IPS-NIHi7 (cell line): ENCODE measurements at regions not wholly inside any gene's neighbourhood (a gene's known extent, or its start where the extent isn't known, plus 50 kb on each side); places are given as distances from the start of the nearest gene placed in this dataset.

Experiments
- DNase-seq: peaks from one replicate; pipeline ENCODE4 v3.0.0; 2012; ENCODE audit warnings: mixed read lengths; ENCODE audit errors: extremely low spot score

- no peak for DNase-seq
These were observed 88.5 kb upstream of the BCL9 start for GRCh38 chr1:147452809-147453208.

GRCh38 chr1:147463022-147463421, 78.3 kb upstream of the BCL9 start:
- DNase-seq = no peak

DNA sequence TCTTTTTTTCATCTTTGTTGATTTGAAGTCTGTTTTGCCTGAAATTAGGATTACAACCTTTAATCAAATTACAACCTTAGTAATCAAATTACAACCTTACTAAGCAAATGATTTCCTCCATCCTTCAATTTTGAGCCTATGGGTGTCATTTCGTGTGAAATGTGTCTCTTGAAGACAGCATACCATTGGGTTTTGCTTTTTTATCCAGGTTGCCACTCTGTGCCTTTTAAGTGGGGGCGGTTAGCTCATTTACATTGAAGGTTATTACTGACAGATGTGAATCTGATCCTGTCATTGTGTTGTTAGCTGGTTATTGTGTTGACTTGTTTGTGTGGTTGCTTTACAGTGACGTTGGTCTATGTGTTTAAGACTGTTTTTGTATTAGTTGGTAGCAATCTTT, 74.8 kb upstream of the BCL9 start:
- no peak for DNase-seq

DNA sequence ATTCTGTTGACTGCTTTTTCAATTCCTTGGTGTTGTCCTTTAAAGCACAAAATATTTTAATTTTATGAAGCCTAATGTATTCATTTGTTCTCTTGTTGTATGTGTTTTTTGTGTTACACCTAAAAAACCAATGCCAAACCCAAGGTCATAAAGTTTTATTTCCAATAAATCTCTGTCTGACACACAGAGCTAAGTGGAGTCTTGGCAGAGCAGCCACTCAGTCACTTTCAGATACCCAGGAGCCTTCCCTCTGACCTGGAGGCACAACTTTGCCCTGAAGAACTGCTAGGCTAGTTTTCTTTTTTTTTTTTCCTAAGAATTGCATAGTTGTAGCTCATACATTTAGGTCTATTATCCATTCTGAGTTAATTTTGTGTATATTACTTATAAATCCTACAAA, 71.2 kb upstream of the BCL9 start:
- DNase-seq = no peak

DNA sequence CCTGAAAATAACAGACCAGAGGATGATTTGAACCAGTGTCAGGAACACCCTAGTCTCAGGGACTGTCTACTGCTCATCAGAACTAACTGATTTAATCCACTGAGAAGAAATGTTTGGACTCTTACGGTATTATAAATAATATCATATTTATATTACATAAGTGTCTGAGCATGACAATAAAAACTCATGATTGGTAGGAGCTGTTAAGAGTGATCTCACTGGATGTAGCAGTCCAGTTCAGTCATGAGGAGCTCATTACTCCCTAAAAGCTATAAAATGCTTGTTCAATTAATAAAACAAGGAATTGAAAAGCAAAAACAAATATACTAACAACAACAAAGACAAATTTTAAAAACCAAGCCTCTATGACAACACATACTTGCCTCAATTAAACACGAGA, 68.8 kb upstream of the BCL9 start:
- DNase-seq = no peak

DNA sequence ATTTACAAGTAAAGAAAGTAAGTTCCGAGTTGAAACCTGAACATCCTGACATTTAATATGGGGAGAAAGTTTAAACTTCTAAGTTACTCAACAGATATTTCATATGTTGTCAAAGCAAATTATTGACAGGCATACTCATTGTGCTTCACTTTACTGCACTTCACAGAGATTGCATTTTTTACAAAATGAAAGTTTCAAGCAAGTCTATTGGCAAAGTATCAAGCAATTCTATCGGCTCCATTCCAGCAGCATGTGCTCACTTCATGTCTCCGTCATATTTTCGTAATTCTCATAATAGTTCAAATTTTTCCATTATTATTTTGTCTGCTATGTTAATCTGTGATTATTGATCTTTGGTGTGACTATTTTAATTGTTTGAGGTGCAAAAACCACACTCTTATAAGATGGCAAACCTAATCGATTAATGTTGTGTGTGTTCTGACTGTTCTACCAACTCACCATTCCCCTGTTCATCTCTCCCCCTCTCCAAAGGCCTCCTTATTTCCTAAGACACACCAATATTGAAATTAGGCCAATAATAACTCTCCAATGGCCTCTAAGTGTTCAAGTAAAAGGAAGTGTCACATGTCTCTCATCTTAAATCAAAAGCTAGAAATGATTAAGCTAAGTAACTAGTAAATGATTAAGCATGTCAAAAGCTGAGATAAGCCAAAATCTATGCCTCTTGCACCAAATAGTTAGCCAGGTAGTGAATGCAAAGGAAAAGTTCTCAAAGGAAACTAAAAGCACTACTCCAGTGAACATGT, 68.2 kb upstream of the BCL9 start:
- DNase-seq = no peak

- DNase-seq = no peak
These were observed 67.6 kb upstream of the BCL9 start for GRCh38 chr1:147473733-147474049.

DNA sequence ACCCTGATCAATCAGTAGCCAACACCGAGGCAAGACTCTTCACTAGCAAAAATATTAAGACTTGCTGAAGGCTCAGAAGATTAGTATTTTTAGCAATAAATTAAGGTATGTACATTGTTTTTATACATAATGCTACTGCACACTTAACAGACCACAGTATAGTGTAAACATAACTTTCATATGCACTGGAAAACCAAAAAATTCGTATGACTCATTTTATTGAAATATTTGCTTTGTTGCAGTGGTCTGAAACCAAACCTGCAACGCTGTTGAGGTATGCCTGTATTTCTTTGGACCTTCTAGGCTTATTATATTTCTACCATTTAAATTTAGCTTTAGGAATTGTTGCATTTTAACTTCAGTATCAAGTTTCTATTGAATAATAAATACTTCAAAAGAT, 65.8 kb upstream of the BCL9 start:
- DNase-seq = no peak

DNA sequence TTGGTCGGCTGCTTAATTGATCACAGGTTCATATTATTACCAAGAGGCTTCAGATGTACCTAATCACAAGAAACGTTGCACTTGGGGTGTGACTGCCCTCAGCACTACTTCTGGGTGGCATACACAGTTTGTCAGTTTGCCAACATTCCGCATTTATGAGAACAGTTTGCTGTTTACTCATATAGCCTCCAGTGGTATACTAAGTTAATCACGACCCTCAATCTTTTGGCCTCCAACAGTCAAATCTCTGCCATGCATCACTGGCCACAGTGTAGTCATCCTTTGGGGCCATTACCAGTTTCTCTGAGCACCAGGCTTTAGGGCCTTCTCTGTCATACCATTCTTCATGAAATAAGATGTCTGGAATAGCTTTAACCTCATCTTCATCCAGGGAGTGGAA, 62.8 kb upstream of the BCL9 start:
- DNase-seq = no peak

GRCh38 chr1:147479864-147480564, 61.3 kb upstream of the BCL9 start:
- no peak for DNase-seq

- no peak for DNase-seq
These were observed 60.8 kb upstream of the BCL9 start for GRCh38 chr1:147480565-147480935.

GRCh38 chr1:147486876-147487656, 54.2 kb upstream of the BCL9 start:
- DNase-seq = no peak

GRCh38 chr1:147491098-147491497, 50.2 kb upstream of the BCL9 start:
- no peak for DNase-seq
